NOMO-1 (cell line): ENCODE measurements at regions not wholly inside any gene's neighbourhood (a gene's known extent, or its start where the extent isn't known, plus 50 kb on each side); places are given as distances from the start of the nearest gene placed in this dataset.
"Not testable (repeated sequence)": the region's sequence is repeated elsewhere in the genome, so short reads cannot be mapped to it uniquely, and the experiment has no call there.

ENCODE experiments used
- DNase-seq, 2 experiments: peaks; one replicate each; lab custom pipeline; 2025; ENCODE audit not compliant: unreplicated experiment in 2 of 2; lab: John Stamatoyannopoulos, UW

GRCh38 chr14:38363217-38363616 lies 107.3 kb upstream of the CLEC14A start:
- DNase-seq, result no peak

- no peak for DNase-seq
Measured at GRCh38 chr14:38357557-38357956, 101.7 kb upstream of the CLEC14A start.

GRCh38 chr14:38355473-38355872 lies 99.6 kb upstream of the CLEC14A start:
- DNase-seq, result not testable (repeated sequence)

- DNase-seq, result no peak
Measured at GRCh38 chr14:38350102-38350501, 94.2 kb upstream of the CLEC14A start.

- no peak for DNase-seq
Measured at GRCh38 chr14:38342803-38343202, 86.9 kb upstream of the CLEC14A start.

- DNase-seq, result no peak
Measured at GRCh38 chr14:38339696-38340095, 83.8 kb upstream of the CLEC14A start.

- no peak for DNase-seq
Measured at GRCh38 chr14:38336298-38336697, 80.4 kb upstream of the CLEC14A start.

- DNase-seq, result no peak
Measured at GRCh38 chr14:38330275-38330674, 74.4 kb upstream of the CLEC14A start.

- no peak for DNase-seq
Measured at GRCh38 chr14:38329246-38329645, 73.4 kb upstream of the CLEC14A start.

- DNase-seq, result no peak
Measured at GRCh38 chr14:38316922-38317321, 61.0 kb upstream of the CLEC14A start.

GRCh38 chr14:38311655-38312054 lies 55.8 kb upstream of the CLEC14A start:
- no peak for DNase-seq

GRCh38 chr14:38310420-38310995 lies 54.6 kb upstream of the CLEC14A start:
- DNase-seq, result no peak

- no peak for DNase-seq
Measured at GRCh38 chr14:38309522-38310277, 53.8 kb upstream of the CLEC14A start.
